ENCODE measurements at regions not wholly inside any gene's neighbourhood (a gene's known extent, or its start where the extent isn't known, plus 50 kb on each side); places are given as distances from the start of the nearest gene placed in this dataset.

DNA sequence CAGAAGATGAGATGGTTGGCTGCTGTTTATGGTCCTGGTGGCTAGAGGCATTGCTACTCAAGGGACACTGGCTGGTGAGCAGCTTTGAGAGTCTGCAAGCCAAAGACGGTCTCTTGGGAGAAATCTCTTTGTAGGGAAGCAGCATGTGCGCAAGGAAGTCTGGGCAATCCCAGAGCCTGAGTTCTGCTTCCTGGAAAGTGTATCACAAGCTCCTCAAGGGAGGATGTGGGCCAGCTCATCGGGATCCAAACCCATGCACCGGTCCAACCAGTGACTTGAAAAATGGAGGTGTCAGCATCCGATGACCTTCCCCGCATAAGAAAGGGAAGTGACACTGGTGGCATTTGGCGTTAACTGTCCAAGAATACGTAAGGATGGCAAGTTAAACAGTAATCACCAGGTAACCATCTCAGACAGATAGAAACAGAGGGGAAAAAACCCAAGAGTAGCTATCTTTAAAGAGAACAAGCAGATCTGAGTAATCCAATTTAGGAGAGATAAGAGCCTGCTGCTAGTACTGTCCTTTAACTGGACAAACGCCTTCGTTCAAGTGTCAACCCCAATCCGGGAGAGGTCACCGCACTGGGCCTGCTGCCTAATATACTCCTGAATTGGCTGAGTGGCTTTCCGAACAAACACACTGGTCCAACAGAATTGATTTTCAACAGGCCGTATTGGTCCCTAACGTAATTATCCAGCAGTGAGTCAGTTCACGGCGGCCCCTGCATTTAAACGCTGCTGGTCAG lies 303.0 kb upstream of the ZFHX3 start:
- TF ChIP-seq, protein P1, sequence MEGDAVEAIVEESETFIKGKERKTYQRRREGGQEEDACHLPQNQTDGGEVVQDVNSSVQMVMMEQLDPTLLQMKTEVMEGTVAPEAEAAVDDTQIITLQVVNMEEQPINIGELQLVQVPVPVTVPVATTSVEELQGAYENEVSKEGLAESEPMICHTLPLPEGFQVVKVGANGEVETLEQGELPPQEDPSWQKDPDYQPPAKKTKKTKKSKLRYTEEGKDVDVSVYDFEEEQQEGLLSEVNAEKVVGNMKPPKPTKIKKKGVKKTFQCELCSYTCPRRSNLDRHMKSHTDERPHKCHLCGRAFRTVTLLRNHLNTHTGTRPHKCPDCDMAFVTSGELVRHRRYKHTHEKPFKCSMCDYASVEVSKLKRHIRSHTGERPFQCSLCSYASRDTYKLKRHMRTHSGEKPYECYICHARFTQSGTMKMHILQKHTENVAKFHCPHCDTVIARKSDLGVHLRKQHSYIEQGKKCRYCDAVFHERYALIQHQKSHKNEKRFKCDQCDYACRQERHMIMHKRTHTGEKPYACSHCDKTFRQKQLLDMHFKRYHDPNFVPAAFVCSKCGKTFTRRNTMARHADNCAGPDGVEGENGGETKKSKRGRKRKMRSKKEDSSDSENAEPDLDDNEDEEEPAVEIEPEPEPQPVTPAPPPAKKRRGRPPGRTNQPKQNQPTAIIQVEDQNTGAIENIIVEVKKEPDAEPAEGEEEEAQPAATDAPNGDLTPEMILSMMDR (IDR thresholded peaks at IDR 0.05; ENCODE audit: low read length): no peak
- TF ChIP-seq EZH2 (IDR thresholded peaks at IDR 0.05; ENCODE audit: borderline replicate concordance, low read length): no peak
